Thyroid gland (tissue), 4 donors: ENCODE measurements at regions not wholly inside any gene's neighbourhood (a gene's known extent, or its start where the extent isn't known, plus 50 kb on each side); places are given as distances from the start of the nearest gene placed in this dataset.

ENCODE experiments used
- POLR2A ChIP-seq, 2 donors: fragments of 450-650 bp; IDR thresholded peaks; one replicate each; pipeline ENCODE4 v1.6.1; 2017; ENCODE audit warnings: antibody characterized with exemption in 2 of 2, mild to moderate bottlenecking in 2 of 2, moderate library complexity in 1 of 2
- TF ChIP-seq, protein P1 (sequence below), 6 experiments: fragments of 200-600 bp in 3 of 6; fragments of 450-650 bp in 3 of 6; sonication (generic) in 3 of 6; IDR thresholded peaks; one replicate each; pipeline ENCODE4 v1.5.1; 2016 to 2019; ENCODE audit warnings: antibody characterized with exemption in 6 of 6, mild to moderate bottlenecking in 2 of 6, inconsistent platforms in 1 of 6, moderate library complexity in 1 of 6

DNA sequence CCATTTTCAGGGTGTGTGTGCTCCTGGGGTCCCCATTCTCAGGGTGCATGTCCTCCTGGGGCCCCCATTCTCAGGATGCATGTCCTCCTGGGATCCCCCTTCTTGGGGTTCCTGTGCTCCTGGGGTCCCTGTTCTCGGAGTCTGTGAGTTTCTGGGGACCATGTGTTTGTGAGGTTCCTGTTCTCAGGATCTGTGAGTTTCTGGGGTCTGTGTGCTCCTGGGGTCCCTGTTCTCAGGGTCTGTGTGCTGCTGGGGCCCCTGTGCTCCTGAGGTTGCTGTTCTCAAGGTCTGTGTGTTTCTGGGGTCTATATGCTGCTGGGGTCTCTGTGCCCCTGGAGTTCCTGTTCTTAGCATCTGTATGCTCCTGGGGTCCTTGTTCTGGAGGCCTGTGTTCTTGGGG lies 425.5 kb downstream of the GLRX3 start:
- TF ChIP-seq, protein P1, sequence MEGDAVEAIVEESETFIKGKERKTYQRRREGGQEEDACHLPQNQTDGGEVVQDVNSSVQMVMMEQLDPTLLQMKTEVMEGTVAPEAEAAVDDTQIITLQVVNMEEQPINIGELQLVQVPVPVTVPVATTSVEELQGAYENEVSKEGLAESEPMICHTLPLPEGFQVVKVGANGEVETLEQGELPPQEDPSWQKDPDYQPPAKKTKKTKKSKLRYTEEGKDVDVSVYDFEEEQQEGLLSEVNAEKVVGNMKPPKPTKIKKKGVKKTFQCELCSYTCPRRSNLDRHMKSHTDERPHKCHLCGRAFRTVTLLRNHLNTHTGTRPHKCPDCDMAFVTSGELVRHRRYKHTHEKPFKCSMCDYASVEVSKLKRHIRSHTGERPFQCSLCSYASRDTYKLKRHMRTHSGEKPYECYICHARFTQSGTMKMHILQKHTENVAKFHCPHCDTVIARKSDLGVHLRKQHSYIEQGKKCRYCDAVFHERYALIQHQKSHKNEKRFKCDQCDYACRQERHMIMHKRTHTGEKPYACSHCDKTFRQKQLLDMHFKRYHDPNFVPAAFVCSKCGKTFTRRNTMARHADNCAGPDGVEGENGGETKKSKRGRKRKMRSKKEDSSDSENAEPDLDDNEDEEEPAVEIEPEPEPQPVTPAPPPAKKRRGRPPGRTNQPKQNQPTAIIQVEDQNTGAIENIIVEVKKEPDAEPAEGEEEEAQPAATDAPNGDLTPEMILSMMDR (IDR thresholded peaks at IDR 0.05) = no peak
- no peak for TF ChIP-seq POLR2A (IDR thresholded peaks at IDR 0.05)
